WERI-Rb-1 (cell line): ENCODE measurements at regions not wholly inside any gene's neighbourhood (a gene's known extent, or its start where the extent isn't known, plus 50 kb on each side); places are given as distances from the start of the nearest gene placed in this dataset.

ENCODE experiments used
- DNase-seq: peaks from one replicate; pipeline ENCODE4 v3.0.0-alpha.2; 2020
- H3K27ac ChIP-seq: fragments of 250-450 bp; sonication (Bioruptor Pico); 2 replicates; pipeline ENCODE4 v1.5.1; 2020; ENCODE audit warnings: mild to moderate bottlenecking, moderate library complexity
- H3K27me3 ChIP-seq: fragments of 250-450 bp; sonication (Bioruptor Pico); 2 replicates; pipeline ENCODE4 v1.5.1; 2021; ENCODE audit warnings: mild to moderate bottlenecking, low read depth, moderate library complexity; ENCODE audit not compliant: insufficient read depth, severe bottlenecking
- H3K36me3 ChIP-seq: fragments of 250-450 bp; sonication (Bioruptor Pico); 2 replicates; pipeline ENCODE4 v1.5.1; 2020; ENCODE audit warnings: mild to moderate bottlenecking, moderate library complexity
- H3K4me3 ChIP-seq: 2 replicates; pipeline ENCODE4 v1.5.1; 2011; ENCODE audit warnings: low read depth, mild to moderate bottlenecking, control low read depth, low read length
- H3K9me3 ChIP-seq: fragments of 250-450 bp; sonication (Bioruptor Pico); 2 replicates; pipeline ENCODE4 v1.5.1; 2021; ENCODE audit warnings: mild to moderate bottlenecking, moderate library complexity; ENCODE audit not compliant: severe bottlenecking
- CTCF ChIP-seq: IDR thresholded peaks from 2 replicates; pipeline ENCODE4 v1.5.1; 2011; ENCODE audit warnings: low read depth, mild to moderate bottlenecking, control low read depth, inconsistent platforms, low read length

GRCh38 chr2:128786741-128787478 is 468.2 kb upstream of the HS6ST1 start:
- Histone ChIP-seq H3K9me3 (no peaks in the 10 kb centered on the region), H3K36me3 (no peaks in the 10 kb centered on the region), H3K27me3 (no peaks in the 10 kb centered on the region), H3K27ac (no peak overlapping the region), H3K4me3 (no peak overlapping the region)
- DNase-seq, result no peak
- peak; percentile 32; the same call in 1 of the 2 replicates for TF ChIP-seq CTCF

- no peaks in the 10 kb centered on the region for H3K27me3 ChIP-seq
- DNase-seq, result no peak
- no peak for TF ChIP-seq CTCF
Observed at GRCh38 chr2:128787616-128788015, 468.9 kb upstream of the HS6ST1 start.

GRCh38 chr2:128788636-128789220 is 470.1 kb upstream of the HS6ST1 start:
- Histone ChIP-seq H3K27ac (no peak overlapping the region), H3K36me3 (no peaks in the 10 kb centered on the region), H3K4me3 (no peak overlapping the region), H3K27me3 (no peaks in the 10 kb centered on the region), H3K9me3 (no peaks in the 10 kb centered on the region)
- TF ChIP-seq CTCF, result no peak
- no peak for DNase-seq

More at GRCh38 chr2:128787616-128788015, 468.9 kb upstream of the HS6ST1 start:
- no peak overlapping the region for H3K27ac ChIP-seq
- no peaks in the 10 kb centered on the region for H3K9me3 ChIP-seq
- no peak overlapping the region for H3K4me3 ChIP-seq
- no peaks in the 10 kb centered on the region for H3K36me3 ChIP-seq

- no peaks in the 10 kb centered on the region for H3K27me3 ChIP-seq
- H3K4me3 ChIP-seq, result no peak overlapping the region
- no peaks in the 10 kb centered on the region for H3K9me3 ChIP-seq
- no peak overlapping the region for H3K27ac ChIP-seq
- no peaks in the 10 kb centered on the region for H3K36me3 ChIP-seq
- no peak for DNase-seq
- TF ChIP-seq CTCF, result no peak
Observed at GRCh38 chr2:128789221-128789620, 470.6 kb upstream of the HS6ST1 start.

GRCh38 chr2:128789776-128790455 is 471.2 kb upstream of the HS6ST1 start:
- H3K9me3 ChIP-seq, result no peaks in the 10 kb centered on the region
- H3K27me3 ChIP-seq, result no peaks in the 10 kb centered on the region
- H3K4me3 ChIP-seq, result no peak overlapping the region
- H3K36me3 ChIP-seq, result no peaks in the 10 kb centered on the region
- no peak for TF ChIP-seq CTCF
- no peak for DNase-seq
- no peak overlapping the region for H3K27ac ChIP-seq
